GM12891 (cell line): ENCODE measurements at regions not wholly inside any gene's neighbourhood (a gene's known extent, or its start where the extent isn't known, plus 50 kb on each side); places are given as distances from the start of the nearest gene placed in this dataset.

ENCODE experiments used
- PAX5 ChIP-seq: IDR thresholded peaks from 2 replicates; pipeline ENCODE4 v1.6.1; 2011; ENCODE audit warnings: low read length, moderate library complexity, mild to moderate bottlenecking; ENCODE audit not compliant: insufficient read depth, severe bottlenecking
- POLR2A ChIP-seq: IDR thresholded peaks from 2 replicates; pipeline ENCODE4 v1.6.1; 2011; ENCODE audit warnings: low read depth, low read length, control low read depth
- POLR2AphosphoS5 ChIP-seq: IDR thresholded peaks from 2 replicates; pipeline ENCODE4 v1.6.1; 2011; ENCODE audit warnings: low read depth, low read length, control low read depth
- SPI1 ChIP-seq: IDR thresholded peaks from 2 replicates; pipeline ENCODE4 v1.6.1; 2011; ENCODE audit warnings: low read depth, low read length, control low read depth
- TAF1 ChIP-seq: IDR thresholded peaks from 2 replicates; pipeline ENCODE4 v1.6.1; 2011; ENCODE audit warnings: low read depth, low read length, control low read depth

GRCh38 chr1:221925947-221926346, 184.1 kb upstream of the DUSP10 start:
- no peak for TF ChIP-seq POLR2A
- TF ChIP-seq POLR2AphosphoS5, result no peak
- TF ChIP-seq TAF1, result no peak
- TF ChIP-seq PAX5, result no peak
- TF ChIP-seq SPI1, result no peak
